GM21717 (cell line): ENCODE measurements at regions not wholly inside any gene's neighbourhood (a gene's known extent, or its start where the extent isn't known, plus 50 kb on each side); places are given as distances from the start of the nearest gene placed in this dataset.

ENCODE experiments used
- ATAC-seq: cut with Tn5 transposase; IDR thresholded peaks from one replicate; pipeline ENCODE4 v1.9.1; 2021; ENCODE audit warnings: mild to moderate bottlenecking, moderate library complexity; ENCODE audit not compliant: unreplicated experiment

GRCh38 chr5:2454876-2455275 lies 296.6 kb downstream of the IRX2 start:
- no peak for ATAC-seq

- no peak for ATAC-seq
These were observed 297.7 kb downstream of the IRX2 start for GRCh38 chr5:2453781-2454180.

- ATAC-seq, result no peak
These were observed 300.4 kb downstream of the IRX2 start for GRCh38 chr5:2451100-2451499.

GRCh38 chr5:2442496-2443354 lies 308.8 kb downstream of the IRX2 start:
- no peak for ATAC-seq

GRCh38 chr5:2441495-2442180 lies 309.8 kb downstream of the IRX2 start:
- no peak for ATAC-seq

GRCh38 chr5:2439608-2440007 lies 311.9 kb downstream of the IRX2 start:
- no peak for ATAC-seq

- no peak for ATAC-seq
These were observed 318.4 kb downstream of the IRX2 start for GRCh38 chr5:2433086-2433485.

- ATAC-seq, result no peak
These were observed 319.2 kb downstream of the IRX2 start for GRCh38 chr5:2432076-2432920.

- ATAC-seq, result no peak
These were observed 320.9 kb downstream of the IRX2 start for GRCh38 chr5:2430606-2431005.

- ATAC-seq, result no peak
These were observed 323.5 kb downstream of the IRX2 start for GRCh38 chr5:2427983-2428382.

- no peak for ATAC-seq
These were observed 327.8 kb downstream of the IRX2 start for GRCh38 chr5:2423634-2424033.

- ATAC-seq, result no peak
These were observed 334.2 kb downstream of the IRX2 start for GRCh38 chr5:2417301-2417700.

- ATAC-seq, result no peak
These were observed 335.8 kb downstream of the IRX2 start for GRCh38 chr5:2415678-2416077.

GRCh38 chr5:2410451-2410850 lies 341.0 kb downstream of the IRX2 start:
- no peak for ATAC-seq

GRCh38 chr5:2403296-2403695 lies 348.2 kb downstream of the IRX2 start:
- no peak for ATAC-seq

GRCh38 chr5:2399804-2400203 lies 351.7 kb downstream of the IRX2 start:
- no peak for ATAC-seq

GRCh38 chr5:2399096-2399495 lies 352.4 kb downstream of the IRX2 start:
- no peak for ATAC-seq

- no peak for ATAC-seq
These were observed 357.9 kb downstream of the IRX2 start for GRCh38 chr5:2393556-2393955.

GRCh38 chr5:2391566-2391965 lies 359.9 kb downstream of the IRX2 start:
- no peak for ATAC-seq

- no peak for ATAC-seq
These were observed 360.5 kb downstream of the IRX2 start for GRCh38 chr5:2391021-2391420.

GRCh38 chr5:2388571-2388970 lies 362.9 kb downstream of the IRX2 start:
- no peak for ATAC-seq
